ENCODE measurements at regions not wholly inside any gene's neighbourhood (a gene's known extent, or its start where the extent isn't known, plus 50 kb on each side); places are given as distances from the start of the nearest gene placed in this dataset.

- intact Hi-C loops (cut with DNase I): no loop called here
- TF ChIP-seq CTCF (IDR thresholded peaks at IDR 0.05) (no peak), POLR2A (IDR thresholded peaks at IDR 0.05) (no peak)
- Histone ChIP-seq H3K4me1 (peaks cover 0 to 7% of the 10 kb centered on the region in 2 donors), H3K4me3 (replicated peaks in 1 of 3) (no peak overlapping the region), H3K36me3 (no peaks in the 10 kb centered on the region), H3K27me3 (no peaks in the 10 kb centered on the region), H3K27ac (no peak overlapping the region), H3K9me3 (no peaks in the 10 kb centered on the region)
- no peak for DNase-seq
Measured at GRCh38 chr3:164537485-164537884, 540.8 kb downstream of the SI start.

- no peak for DNase-seq
- no peak for TF ChIP-seq POLR2A (IDR thresholded peaks at IDR 0.05)
- no peak for TF ChIP-seq CTCF (IDR thresholded peaks at IDR 0.05)
- Histone ChIP-seq H3K27me3 (no peaks in the 10 kb centered on the region), H3K4me3 (replicated peaks in 1 of 3) (no peak overlapping the region), H3K4me1 (no peaks in the 10 kb centered on the region), H3K27ac (no peak overlapping the region), H3K36me3 (no peaks in the 10 kb centered on the region), H3K9me3 (no peaks in the 10 kb centered on the region)
- 78 to 87% methylated on average over 3 of the region's 3 CpGs for WGBS, 2 donors
- intact Hi-C loops (cut with DNase I): no loop called here
Measured at GRCh38 chr3:164533275-164533674, 545.0 kb downstream of the SI start.

GRCh38 chr3:164526250-164526649 is 552.0 kb downstream of the SI start:
- H3K27ac ChIP-seq: no peak overlapping the region
- no peak for TF ChIP-seq POLR2A (IDR thresholded peaks at IDR 0.05)
- no peak for TF ChIP-seq CTCF (IDR thresholded peaks at IDR 0.05)
- WGBS, 2 donors: 85 to 86% methylated on average over 2 of the region's 2 CpGs
- H3K4me3 ChIP-seq (replicated peaks in 1 of 3): no peak overlapping the region
- H3K36me3 ChIP-seq: no peaks in the 10 kb centered on the region
- DNase-seq: no peak
- H3K9me3 ChIP-seq: no peaks in the 10 kb centered on the region
- intact Hi-C loops (cut with DNase I): no loop called here
- no peaks in the 10 kb centered on the region for H3K27me3 ChIP-seq
- no peaks in the 10 kb centered on the region for H3K4me1 ChIP-seq

GRCh38 chr3:164524201-164524600 is 554.1 kb downstream of the SI start:
- intact Hi-C loops (cut with DNase I): no loop called here

More at GRCh38 chr3:164524201-164524600, 554.1 kb downstream of the SI start:
- no peak overlapping the region for H3K27ac ChIP-seq
- no peaks in the 10 kb centered on the region for H3K9me3 ChIP-seq
- H3K4me1 ChIP-seq: no peaks in the 10 kb centered on the region
- no peak for DNase-seq
- TF ChIP-seq CTCF (IDR thresholded peaks at IDR 0.05) (no peak), POLR2A (IDR thresholded peaks at IDR 0.05) (no peak)
- H3K36me3 ChIP-seq: no peaks in the 10 kb centered on the region
- H3K4me3 ChIP-seq (replicated peaks in 1 of 3): no peak overlapping the region
- no peaks in the 10 kb centered on the region for H3K27me3 ChIP-seq
